ENCODE measurements at regions not wholly inside any gene's neighbourhood (a gene's known extent, or its start where the extent isn't known, plus 50 kb on each side); places are given as distances from the start of the nearest gene placed in this dataset.

DNA sequence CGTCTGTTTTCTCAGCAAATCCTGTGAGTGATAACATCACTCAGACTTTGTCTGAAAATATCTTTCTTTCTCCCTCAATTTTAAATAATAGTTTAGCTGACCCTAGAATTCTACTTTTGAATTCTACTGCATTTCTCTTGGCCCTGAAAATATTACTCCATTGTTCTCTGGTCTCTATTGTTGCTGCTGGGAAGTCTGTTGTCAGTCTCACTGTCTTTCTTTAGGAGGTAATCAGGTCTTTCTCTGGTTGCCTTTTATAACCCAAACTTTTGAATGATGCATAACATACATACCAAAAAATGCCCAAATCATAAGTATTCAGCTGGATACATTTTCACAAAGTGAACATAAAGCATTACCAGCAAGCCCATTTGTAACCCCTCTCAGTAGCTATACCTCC is 100.0 kb downstream of the MATN1 start:
- Histone ChIP-seq H3K9ac (no peak overlapping the region), H3K79me2 (ENCODE audit: insufficient read depth, low read depth) (no peaks in the 10 kb centered on the region), H3K4me1 (ENCODE audit: low read depth, poor library complexity, severe bottlenecking) (no peaks in the 10 kb centered on the region), H3K4me3 (IDR thresholded peaks at IDR 0.05; ENCODE audit: insufficient read depth, low read depth, low read length) (no peak overlapping the region), H2AFZ (ENCODE audit: low read depth) (no peak overlapping the region), H3K27me3 (ENCODE audit: insufficient read depth, low read depth) (peaks cover 3% of the 10 kb centered on the region; the same call in 1 of the 2 replicates), H3K36me3 (ENCODE audit: insufficient read depth) (no peaks in the 10 kb centered on the region), H3K27ac (no peak overlapping the region), H4K20me1 (ENCODE audit: insufficient read depth) (no peaks in the 10 kb centered on the region), H3K4me2 (no peak overlapping the region)
- TF ChIP-seq, protein P1, sequence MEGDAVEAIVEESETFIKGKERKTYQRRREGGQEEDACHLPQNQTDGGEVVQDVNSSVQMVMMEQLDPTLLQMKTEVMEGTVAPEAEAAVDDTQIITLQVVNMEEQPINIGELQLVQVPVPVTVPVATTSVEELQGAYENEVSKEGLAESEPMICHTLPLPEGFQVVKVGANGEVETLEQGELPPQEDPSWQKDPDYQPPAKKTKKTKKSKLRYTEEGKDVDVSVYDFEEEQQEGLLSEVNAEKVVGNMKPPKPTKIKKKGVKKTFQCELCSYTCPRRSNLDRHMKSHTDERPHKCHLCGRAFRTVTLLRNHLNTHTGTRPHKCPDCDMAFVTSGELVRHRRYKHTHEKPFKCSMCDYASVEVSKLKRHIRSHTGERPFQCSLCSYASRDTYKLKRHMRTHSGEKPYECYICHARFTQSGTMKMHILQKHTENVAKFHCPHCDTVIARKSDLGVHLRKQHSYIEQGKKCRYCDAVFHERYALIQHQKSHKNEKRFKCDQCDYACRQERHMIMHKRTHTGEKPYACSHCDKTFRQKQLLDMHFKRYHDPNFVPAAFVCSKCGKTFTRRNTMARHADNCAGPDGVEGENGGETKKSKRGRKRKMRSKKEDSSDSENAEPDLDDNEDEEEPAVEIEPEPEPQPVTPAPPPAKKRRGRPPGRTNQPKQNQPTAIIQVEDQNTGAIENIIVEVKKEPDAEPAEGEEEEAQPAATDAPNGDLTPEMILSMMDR (conservative IDR thresholded peaks at IDR 0.05; ENCODE audit: low read depth, low read length): no peak

- Histone ChIP-seq H3K4me3 (IDR thresholded peaks at IDR 0.05; ENCODE audit: insufficient read depth, low read depth, low read length) (no peak overlapping the region), H3K36me3 (ENCODE audit: insufficient read depth) (no peaks in the 10 kb centered on the region), H4K20me1 (ENCODE audit: insufficient read depth) (no peaks in the 10 kb centered on the region), H3K79me2 (ENCODE audit: insufficient read depth, low read depth) (no peaks in the 10 kb centered on the region), H3K27ac (no peak overlapping the region), H3K9ac (no peak overlapping the region), H3K4me1 (ENCODE audit: low read depth, poor library complexity, severe bottlenecking) (no peaks in the 10 kb centered on the region), H2AFZ (ENCODE audit: low read depth) (no peak overlapping the region), H3K27me3 (ENCODE audit: insufficient read depth, low read depth) (peaks cover 23% of the 10 kb centered on the region; the same call in 1 of the 2 replicates), H3K4me2 (no peak overlapping the region)
- TF ChIP-seq, protein P1 (conservative IDR thresholded peaks at IDR 0.05; ENCODE audit: low read depth, low read length): no peak
Observed at GRCh38 chr1:30619619-30620018, 103.8 kb downstream of the MATN1 start.

DNA sequence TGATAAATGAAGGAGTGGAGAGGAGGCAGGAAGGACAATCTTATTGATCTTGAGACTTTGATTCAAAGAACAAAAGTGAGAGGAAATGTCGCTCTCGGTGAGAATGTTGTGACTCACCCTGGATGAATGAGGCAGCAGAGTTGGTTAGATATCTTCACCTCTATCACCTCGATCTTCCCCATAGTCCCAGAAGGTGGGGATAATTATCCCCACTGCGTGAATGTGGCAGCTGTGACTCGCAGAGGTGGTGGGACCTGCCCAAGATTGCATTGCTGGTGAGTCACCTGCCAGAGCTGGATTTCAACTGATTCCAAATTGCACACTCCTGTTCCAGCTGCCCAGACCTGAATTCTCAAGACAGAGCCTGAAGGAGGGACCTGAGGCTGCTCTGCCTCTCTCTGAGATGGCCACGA is 105.0 kb downstream of the MATN1 start:
- Histone ChIP-seq H3K4me1 (ENCODE audit: low read depth, poor library complexity, severe bottlenecking) (no peaks in the 10 kb centered on the region), H2AFZ (ENCODE audit: low read depth) (no peak overlapping the region), H4K20me1 (ENCODE audit: insufficient read depth) (no peaks in the 10 kb centered on the region), H3K4me3 (IDR thresholded peaks at IDR 0.05; ENCODE audit: insufficient read depth, low read depth, low read length) (no peak overlapping the region), H3K9ac (no peak overlapping the region), H3K27ac (no peak overlapping the region), H3K79me2 (ENCODE audit: insufficient read depth, low read depth) (no peaks in the 10 kb centered on the region), H3K4me2 (no peak overlapping the region), H3K36me3 (ENCODE audit: insufficient read depth) (no peaks in the 10 kb centered on the region), H3K27me3 (ENCODE audit: insufficient read depth, low read depth) (peaks cover 23% of the 10 kb centered on the region; the same call in 1 of the 2 replicates)
- TF ChIP-seq, protein P1 (conservative IDR thresholded peaks at IDR 0.05; ENCODE audit: low read depth, low read length): no peak

GRCh38 chr1:30616759-30617158 is 106.6 kb downstream of the MATN1 start:
- H3K9ac ChIP-seq: no peak overlapping the region
- TF ChIP-seq, protein P1 (conservative IDR thresholded peaks at IDR 0.05; ENCODE audit: low read depth, low read length): no peak
- H3K27me3 ChIP-seq (ENCODE audit: insufficient read depth, low read depth): peaks cover 23% of the 10 kb centered on the region; the same call in 1 of the 2 replicates
- no peaks in the 10 kb centered on the region for H3K79me2 ChIP-seq (ENCODE audit: insufficient read depth, low read depth)
- H3K4me1 ChIP-seq (ENCODE audit: low read depth, poor library complexity, severe bottlenecking): no peaks in the 10 kb centered on the region
- H4K20me1 ChIP-seq (ENCODE audit: insufficient read depth): no peaks in the 10 kb centered on the region
- no peak overlapping the region for H3K27ac ChIP-seq
- H3K36me3 ChIP-seq (ENCODE audit: insufficient read depth): no peaks in the 10 kb centered on the region
- no peak overlapping the region for H3K4me3 ChIP-seq (IDR thresholded peaks at IDR 0.05; ENCODE audit: insufficient read depth, low read depth, low read length)
- no peak overlapping the region for H2AFZ ChIP-seq (ENCODE audit: low read depth)
- no peak overlapping the region for H3K4me2 ChIP-seq

Measured in KMS-11 (cell line).